GM19043 (cell line): ENCODE measurements at regions not wholly inside any gene's neighbourhood (a gene's known extent, or its start where the extent isn't known, plus 50 kb on each side); places are given as distances from the start of the nearest gene placed in this dataset.
"Not testable (repeated sequence)": the region's sequence is repeated elsewhere in the genome, so short reads cannot be mapped to it uniquely, and the experiment has no call there.

Source experiments
- ATAC-seq: cut with Tn5 transposase; IDR thresholded peaks from one replicate; pipeline ENCODE4 v1.9.1; 2021; ENCODE audit warnings: low read depth; ENCODE audit not compliant: unreplicated experiment

DNA sequence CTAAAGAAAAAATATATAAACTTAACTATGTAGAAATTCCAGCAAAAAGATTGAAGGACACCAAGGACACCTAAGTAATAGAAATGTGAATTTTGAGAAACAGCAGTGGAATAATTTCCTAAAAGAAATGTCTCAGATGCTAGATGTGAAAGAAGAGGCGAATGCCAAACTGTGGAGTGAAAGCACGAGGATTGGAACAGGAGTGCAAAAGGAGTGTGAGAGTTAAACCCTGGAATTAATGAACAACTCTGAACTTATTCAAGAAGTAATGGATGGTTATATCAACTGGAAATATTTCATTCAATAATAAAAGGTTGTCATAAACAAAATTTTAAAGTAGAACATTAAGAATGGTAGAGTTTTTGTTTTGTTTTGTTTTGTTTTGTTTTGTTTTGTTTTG, 78.5 kb upstream of the SGIP1 start:
- ATAC-seq, result no peak

DNA sequence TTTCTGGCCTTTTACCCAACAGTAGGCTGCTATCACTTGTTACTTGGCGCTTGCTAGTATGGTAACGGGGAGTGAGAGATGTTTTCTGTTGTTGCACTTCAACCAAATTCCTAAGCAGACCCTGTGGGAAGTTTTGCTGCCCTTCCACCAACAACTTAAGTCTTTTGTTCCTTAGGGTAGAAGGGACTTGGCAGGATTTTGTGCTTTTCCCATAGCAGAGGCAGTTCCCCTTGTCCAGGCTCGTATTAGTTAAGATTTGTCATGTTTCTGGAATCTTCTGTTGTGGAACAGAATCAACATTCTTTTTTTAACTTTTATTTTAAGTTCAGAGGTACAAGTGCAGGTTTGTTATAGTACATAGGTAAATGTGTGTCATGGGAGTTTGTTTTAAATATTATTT, 73.2 kb upstream of the SGIP1 start:
- ATAC-seq, result no peak

DNA sequence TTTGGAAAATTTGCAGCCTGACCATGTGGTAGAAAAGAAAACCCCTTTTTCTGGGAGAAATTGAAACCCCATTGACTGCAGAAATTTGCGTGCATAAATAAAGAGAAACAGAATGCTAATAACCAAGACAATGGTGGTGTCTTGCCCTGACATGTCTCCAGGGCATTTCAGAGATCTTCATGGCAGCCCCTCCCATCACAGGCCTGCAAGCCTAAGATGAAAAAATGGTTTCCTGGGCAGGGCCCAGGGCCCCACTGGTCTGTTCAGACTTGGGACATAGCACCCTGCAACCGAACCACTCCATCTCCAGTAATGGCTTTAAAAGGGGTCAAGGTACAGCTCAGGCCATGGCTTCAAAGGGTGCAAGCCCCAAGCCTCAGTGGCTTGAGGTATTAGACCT, 71.6 kb upstream of the SGIP1 start:
- ATAC-seq, result no peak

DNA sequence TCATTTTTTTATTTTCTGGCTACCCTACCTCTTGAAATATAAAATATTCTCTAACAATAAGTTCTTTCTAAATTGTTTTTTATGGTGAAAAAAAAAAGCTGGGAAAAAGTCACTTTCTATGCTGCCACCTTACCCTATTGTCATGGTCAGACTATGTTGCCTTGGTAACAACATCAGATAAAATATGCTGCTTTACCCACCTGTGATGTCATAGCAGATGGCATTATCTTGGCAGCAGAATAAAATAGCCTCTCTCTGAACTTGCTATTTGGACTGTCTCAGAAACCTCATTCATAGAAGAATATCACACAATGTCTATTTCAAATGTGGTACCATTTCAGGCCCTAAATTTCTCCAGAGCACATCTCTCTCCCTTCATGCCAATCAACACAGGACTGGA, 69.6 kb upstream of the SGIP1 start:
- no peak for ATAC-seq

DNA sequence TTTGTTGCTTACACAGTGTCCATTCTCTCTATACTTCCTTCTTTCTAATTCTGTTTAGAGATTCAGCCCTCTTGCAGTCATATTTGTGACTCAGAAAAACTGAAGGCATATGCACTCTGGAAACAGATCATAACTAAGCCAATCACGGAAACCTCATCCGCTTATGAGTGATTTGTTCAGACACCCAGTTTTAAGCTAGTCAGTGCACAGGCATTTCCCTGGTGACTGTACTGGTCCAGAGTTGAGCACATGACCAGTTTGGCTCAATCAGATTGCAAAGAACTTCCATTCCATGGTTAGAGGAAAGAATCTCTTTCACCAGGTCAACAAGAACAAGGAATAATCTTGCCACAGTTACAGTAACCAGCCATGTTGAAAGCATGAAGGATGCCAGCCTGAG, 69.2 kb upstream of the SGIP1 start:
- no peak for ATAC-seq

DNA sequence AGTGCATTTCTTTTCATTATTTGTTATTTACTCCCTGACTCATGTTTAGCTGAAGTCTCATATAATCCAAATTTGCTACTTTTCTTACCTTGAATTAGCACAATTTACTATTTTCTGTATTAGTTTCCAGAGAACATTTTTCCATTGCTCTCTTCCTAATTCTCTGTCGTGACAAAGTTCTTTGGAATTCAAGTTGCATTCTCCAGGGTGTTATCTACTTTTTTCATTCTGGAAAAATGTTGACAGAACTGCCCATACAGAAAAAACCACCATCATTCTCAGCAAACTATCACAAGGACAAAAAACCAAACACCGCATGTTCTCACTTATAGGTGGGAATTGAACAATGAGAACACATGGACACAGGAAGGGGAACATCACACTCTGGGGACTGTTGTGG, 67.3 kb upstream of the SGIP1 start:
- ATAC-seq, result not testable (repeated sequence)

DNA sequence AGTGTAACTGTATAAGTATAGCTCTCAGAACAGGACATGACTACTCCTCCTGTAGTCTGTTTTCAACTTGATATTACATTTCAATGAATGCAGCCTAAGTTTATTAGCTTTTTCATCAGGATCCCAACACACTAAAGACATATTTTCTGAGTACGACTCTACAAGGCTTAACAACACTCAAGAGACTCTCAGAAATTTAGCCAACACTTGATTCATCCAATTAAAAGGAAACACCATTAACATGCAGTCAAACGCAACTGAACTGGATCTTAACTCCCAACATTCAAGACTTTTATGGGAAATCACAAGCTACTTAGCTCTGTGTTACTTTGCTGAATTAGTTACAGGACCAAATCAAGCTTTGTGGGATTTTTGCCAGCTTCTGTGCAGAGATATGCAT, 65.2 kb upstream of the SGIP1 start:
- ATAC-seq, result no peak

DNA sequence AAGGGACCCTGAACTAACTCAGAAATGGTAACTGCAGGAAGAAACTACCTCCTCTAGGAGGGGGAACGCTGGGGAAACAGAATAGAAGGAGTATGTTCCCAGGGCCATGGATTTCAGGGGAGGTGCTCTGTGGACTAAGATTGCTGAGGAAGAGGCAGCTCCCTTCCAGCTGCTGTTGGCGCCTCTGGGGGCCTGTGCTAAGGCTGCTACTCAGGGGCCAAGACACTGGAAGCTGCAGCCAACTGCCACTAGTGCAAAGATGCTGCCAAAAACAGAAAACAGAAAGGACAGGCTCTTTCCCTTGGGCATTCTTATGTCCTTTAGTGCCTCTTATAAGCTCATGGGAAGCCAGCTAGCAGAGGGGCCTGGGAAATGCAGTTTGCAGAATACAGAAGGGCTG, 58.0 kb upstream of the SGIP1 start:
- no peak for ATAC-seq

DNA sequence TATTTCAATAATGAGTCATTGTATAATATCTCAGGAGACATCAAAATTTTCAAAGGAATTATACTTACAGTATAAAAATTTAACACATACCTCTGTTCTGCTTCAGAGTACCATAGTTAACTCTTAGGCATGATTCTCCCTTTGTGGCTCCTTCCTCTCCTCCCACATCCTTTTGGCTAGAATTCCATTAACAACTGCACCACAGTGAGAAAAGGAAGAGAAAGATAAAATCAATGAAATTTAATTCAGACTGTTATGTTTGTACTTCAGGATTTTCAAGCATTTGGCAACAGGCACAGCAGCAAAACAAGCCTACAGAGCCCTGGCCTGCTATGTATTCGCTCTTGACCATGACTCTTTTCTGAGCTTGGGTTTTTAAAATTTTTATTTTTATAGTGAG, 57.2 kb upstream of the SGIP1 start:
- no peak for ATAC-seq

DNA sequence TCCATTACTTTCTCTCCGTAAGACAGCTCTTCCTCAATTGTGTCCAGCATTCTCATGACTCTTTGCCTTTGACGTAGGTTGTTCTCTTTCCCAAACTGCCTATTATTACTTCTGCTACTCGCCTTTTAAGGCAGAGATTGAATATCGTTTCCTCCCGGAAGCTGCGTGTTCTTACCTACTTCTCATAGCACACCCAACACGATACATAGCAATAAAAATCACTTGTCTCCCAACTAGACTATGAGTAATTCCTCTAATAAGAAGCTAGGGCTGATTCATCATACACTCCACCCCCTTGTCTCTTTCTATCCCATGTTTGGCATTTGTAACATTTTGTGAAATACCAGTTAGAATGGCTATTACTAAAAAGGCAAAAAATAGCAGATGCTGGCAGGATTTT, 55.8 kb upstream of the SGIP1 start:
- ATAC-seq, result no peak

DNA sequence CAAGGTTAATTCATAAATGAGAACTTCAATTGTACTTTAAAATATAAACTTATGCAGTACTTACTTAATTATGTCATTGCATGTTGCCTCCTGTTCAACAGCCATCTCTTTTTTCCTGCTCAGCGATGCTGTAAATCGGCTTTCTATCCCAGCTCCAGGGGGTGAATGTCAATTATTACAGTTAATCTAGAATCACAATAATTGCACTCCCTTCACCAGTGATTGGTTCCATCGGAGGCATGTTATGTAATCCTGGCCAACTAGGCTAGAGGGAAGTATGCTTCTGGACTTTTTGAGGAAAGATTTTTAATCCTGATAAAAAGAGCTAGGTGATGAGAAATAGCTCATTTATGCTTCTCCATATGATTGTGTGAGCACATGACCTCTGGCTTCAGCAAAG, 53.8 kb upstream of the SGIP1 start:
- ATAC-seq, result no peak

DNA sequence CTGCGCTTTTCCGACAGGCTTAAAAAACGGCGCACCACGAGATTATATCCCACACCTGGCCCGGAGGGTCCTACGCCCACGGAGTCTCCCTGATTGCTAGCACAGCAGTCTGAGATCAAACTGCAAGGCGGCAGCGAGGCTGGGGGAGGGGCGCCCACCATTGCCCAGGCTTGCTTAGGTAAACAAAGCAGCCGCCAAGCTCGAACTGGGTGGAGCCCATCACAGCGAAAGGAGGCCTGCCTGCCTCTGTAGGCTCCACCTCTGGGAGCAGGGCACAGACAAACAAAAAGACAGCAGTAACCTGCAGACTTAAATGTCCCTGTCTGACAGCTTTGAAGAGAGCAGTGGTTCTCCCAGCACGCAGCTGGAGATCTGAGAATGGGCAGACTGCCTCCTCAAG, 52.7 kb upstream of the SGIP1 start:
- not testable (repeated sequence) for ATAC-seq
